Activated B cell treated with CpG ODN at 0.5 μM for 24 hours (primary cell): ENCODE measurements at regions not wholly inside any gene's neighbourhood (a gene's known extent, or its start where the extent isn't known, plus 50 kb on each side); places are given as distances from the start of the nearest gene placed in this dataset.

Source experiments
- ATAC-seq: fragments of 200-7000 bp; cut with Tn5 transposase; one replicate; pipeline ENCODE4 v1.10.0; 2021; ENCODE audit warnings: low read depth, mild to moderate bottlenecking, moderate library complexity
- CTCF ChIA-PET: fragments of 350-600 bp; sonication (Branson Sonifier 250); formaldehyde crosslinking; loops from one replicate; lab custom pipeline; 2021; ENCODE audit warnings: antibody characterized with exemption; lab: Charles Lee
- POLR2A ChIA-PET: fragments of 350-600 bp; sonication (Branson Sonifier 250); formaldehyde crosslinking; loops from one replicate; lab custom pipeline; 2021; ENCODE audit warnings: antibody characterized with exemption; lab: Charles Lee
- DNase-seq: peaks from one replicate; pipeline ENCODE4 v3.0.0; 2022
- H3K27ac Mint-ChIP-seq: one replicate; pipeline ENCODE4 v1.8.0; 2020; ENCODE audit warnings: mixed read lengths
- H3K27me3 Mint-ChIP-seq: one replicate; pipeline ENCODE4 v1.8.0; 2021; ENCODE audit warnings: mixed read lengths
- H3K36me3 Mint-ChIP-seq: one replicate; pipeline ENCODE4 v1.8.0; 2021; ENCODE audit warnings: low read depth, mixed read lengths
- H3K4me1 Mint-ChIP-seq: one replicate; pipeline ENCODE4 v1.8.0; 2021; ENCODE audit warnings: mixed read lengths
- H3K4me3 Mint-ChIP-seq: one replicate; pipeline ENCODE4 v1.8.0; 2020; ENCODE audit warnings: mild to moderate bottlenecking, mixed read lengths
- H3K9me3 Mint-ChIP-seq: one replicate; pipeline ENCODE4 v1.8.0; 2020; ENCODE audit warnings: mixed read lengths
- CTCF ChIP-seq: fragments of 200-600 bp; IDR thresholded peaks from one replicate; pipeline ENCODE4 v1.8.0; 2022; ENCODE audit warnings: antibody characterized with exemption, mild to moderate bottlenecking
- intact Hi-C: fragments of 100-400 bp; cut with micrococcal nuclease; formaldehyde crosslinking; loops from one replicate; pipeline ENCODE4 v1.15.1; 2024

GRCh38 chr4:180052629-180053028, 2190.6 kb upstream of the TENM3 start:
- Mint-ChIP-seq H3K27ac (no peak overlapping the region), H3K27me3 (peaks cover 18% of the 10 kb centered on the region), H3K36me3 (no peaks in the 10 kb centered on the region), H3K4me1 (peaks cover 5% of the 10 kb centered on the region), H3K4me3 (no peak overlapping the region), H3K9me3 (no peaks in the 10 kb centered on the region)
- ChIA-PET POLR2A (no interaction called here), CTCF (no interaction called here)
- no peak for TF ChIP-seq CTCF
- intact Hi-C loops = no loop called here
- ATAC-seq (no peak), DNase-seq (no peak)

GRCh38 chr4:180054291-180054690, 2188.9 kb upstream of the TENM3 start:
- no peaks in the 10 kb centered on the region for H3K9me3 Mint-ChIP-seq
- TF ChIP-seq CTCF = no peak
- DNase-seq (no peak), ATAC-seq (no peak)
- H3K4me1 Mint-ChIP-seq = peaks cover 8% of the 10 kb centered on the region
- H3K36me3 Mint-ChIP-seq = no peaks in the 10 kb centered on the region
- ChIA-PET CTCF (no interaction called here), POLR2A (no interaction called here)
- H3K27ac Mint-ChIP-seq = no peak overlapping the region
- no peak overlapping the region for H3K4me3 Mint-ChIP-seq
- peaks cover 21% of the 10 kb centered on the region for H3K27me3 Mint-ChIP-seq
- intact Hi-C loops = no loop called here

GRCh38 chr4:180057299-180057721, 2185.9 kb upstream of the TENM3 start:
- ATAC-seq (no peak), DNase-seq (no peak)
- intact Hi-C loops = no loop called here
- Mint-ChIP-seq H3K27ac (no peak overlapping the region), H3K27me3 (peaks cover 35% of the 10 kb centered on the region), H3K4me1 (peaks cover 11% of the 10 kb centered on the region), H3K4me3 (peak overlapping the region; percentile 64), H3K36me3 (no peaks in the 10 kb centered on the region), H3K9me3 (no peaks in the 10 kb centered on the region)
- ChIA-PET POLR2A (no interaction called here), CTCF (no interaction called here)
- TF ChIP-seq CTCF = no peak

GRCh38 chr4:180057891-180058671, 2185.1 kb upstream of the TENM3 start:
- DNase-seq (no peak), ATAC-seq (no peak)
- intact Hi-C loops = no loop called here
- Mint-ChIP-seq H3K27me3 (peaks cover 38% of the 10 kb centered on the region), H3K4me1 (peaks cover 11% of the 10 kb centered on the region), H3K4me3 (peak overlapping the region; percentile 52), H3K27ac (no peak overlapping the region), H3K36me3 (no peaks in the 10 kb centered on the region), H3K9me3 (no peaks in the 10 kb centered on the region)
- POLR2A ChIA-PET = no interaction called here
- CTCF ChIA-PET = no interaction called here
- no peak for TF ChIP-seq CTCF

- no peak for DNase-seq
Observed at GRCh38 chr4:180058691-180059215, 2184.4 kb upstream of the TENM3 start.

More at GRCh38 chr4:180058691-180059215, 2184.4 kb upstream of the TENM3 start:
- intact Hi-C loops = no loop called here
- no peak for ATAC-seq
- CTCF ChIA-PET = no interaction called here
- H3K27ac Mint-ChIP-seq = no peak overlapping the region
- POLR2A ChIA-PET = no interaction called here
- H3K27me3 Mint-ChIP-seq = peaks cover 38% of the 10 kb centered on the region
- peak overlapping the region; percentile 50 for H3K4me3 Mint-ChIP-seq
- TF ChIP-seq CTCF = no peak
- peaks cover 11% of the 10 kb centered on the region for H3K4me1 Mint-ChIP-seq
- H3K9me3 Mint-ChIP-seq = no peaks in the 10 kb centered on the region
- H3K36me3 Mint-ChIP-seq = no peaks in the 10 kb centered on the region
